SKM-1 treated with dmso at 0.1 percent for 144 hours (cell line): ENCODE measurements at regions not wholly inside any gene's neighbourhood (a gene's known extent, or its start where the extent isn't known, plus 50 kb on each side); places are given as distances from the start of the nearest gene placed in this dataset.

ENCODE experiments used
- DNase-seq: peaks from one replicate; lab custom pipeline; 2025; ENCODE audit not compliant: unreplicated experiment; lab: John Stamatoyannopoulos, UW

DNA sequence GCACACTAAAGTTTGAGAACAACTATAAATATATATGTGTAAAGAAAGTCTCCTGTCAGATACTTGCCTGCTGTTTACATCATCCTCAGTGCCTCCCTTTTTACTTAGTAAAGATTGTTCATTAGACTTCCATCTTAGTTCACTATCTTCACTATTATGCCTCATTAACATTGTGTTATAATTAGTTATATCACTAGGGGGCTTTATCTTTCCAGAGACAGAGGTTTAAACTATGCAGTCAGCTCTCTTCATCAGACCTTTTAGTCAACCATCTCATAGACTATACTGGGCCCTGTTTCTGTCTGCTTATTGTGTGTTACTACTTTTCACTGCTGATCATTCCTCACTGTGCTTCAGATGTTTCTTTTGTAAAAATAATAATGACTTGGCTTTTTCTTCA, 630.8 kb upstream of the KIF2B start:
- no peak for DNase-seq

DNA sequence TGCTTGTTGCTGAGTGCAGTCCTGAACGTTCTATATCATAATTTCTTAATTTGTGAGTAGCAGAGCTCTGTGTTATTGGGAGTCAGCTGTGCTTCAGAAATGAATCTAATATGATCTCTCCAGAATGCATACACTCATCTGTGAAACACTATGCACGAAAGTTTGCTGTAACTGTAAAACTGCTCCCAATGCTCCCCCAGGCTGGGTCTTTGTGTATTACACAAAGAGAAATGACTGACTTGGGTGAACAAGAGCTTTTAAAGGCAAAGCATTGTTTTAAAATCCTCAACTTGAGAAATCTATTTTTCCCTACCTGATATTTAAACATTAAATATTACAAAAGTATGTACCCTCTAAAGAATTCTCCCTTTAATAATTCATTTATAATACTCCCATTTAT, 636.7 kb upstream of the KIF2B start:
- DNase-seq = no peak

DNA sequence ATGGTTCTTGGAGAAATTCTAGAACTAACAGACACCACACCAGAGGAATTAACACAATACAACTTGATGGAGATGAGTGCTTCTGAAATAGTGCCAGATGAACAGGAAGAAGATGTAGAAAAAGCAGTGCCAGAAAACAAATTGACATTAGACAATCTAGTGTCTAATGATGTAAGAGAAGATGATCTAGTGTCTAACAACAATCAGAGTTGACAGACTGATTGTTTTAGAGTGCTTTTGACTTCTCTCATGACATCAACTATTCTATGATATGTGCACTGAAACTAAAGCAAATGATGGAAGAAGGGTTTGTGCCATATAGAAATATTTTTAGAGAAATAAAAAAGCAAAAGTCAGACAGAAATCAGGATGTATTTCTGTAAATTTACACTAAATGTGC, 646.1 kb upstream of the KIF2B start:
- DNase-seq = no peak

DNA sequence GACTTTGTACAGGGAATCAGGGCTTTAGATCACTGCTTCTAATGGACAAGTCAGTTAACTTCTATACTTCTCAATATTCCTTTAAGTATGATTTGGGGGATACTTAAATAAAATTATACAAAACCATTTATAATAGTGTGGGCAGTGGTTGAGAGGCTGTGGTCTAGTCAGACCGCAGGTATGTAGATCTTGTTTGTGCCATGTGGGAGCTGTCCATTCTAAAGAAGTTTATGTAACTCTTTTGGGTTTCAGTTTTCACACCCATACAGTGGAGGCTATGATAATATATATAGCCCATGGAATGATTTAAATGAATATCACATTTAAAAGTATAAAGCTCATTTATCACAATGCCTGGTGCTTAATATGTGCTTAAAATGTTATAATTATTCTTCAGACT, 654.3 kb upstream of the KIF2B start:
- no peak for DNase-seq

DNA sequence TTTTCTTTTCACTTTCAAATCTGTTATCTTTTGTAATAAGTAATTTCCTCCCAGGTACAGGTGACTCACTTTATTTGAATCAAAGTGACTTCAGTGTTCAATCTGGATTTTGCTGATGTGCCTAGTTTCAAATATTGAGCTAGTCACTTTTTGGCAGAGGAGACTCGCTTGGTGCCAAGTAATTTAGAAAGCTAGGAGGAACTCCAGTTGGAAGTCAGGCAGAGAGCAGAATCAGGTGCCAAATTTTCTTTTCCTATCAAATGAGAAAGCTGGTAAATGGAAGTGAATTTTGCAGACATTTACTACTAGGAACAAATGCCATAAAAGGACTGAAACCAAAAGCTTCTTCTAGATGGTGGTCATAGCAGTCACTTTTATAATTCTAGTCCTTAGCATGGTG, 656.0 kb upstream of the KIF2B start:
- no peak for DNase-seq

DNA sequence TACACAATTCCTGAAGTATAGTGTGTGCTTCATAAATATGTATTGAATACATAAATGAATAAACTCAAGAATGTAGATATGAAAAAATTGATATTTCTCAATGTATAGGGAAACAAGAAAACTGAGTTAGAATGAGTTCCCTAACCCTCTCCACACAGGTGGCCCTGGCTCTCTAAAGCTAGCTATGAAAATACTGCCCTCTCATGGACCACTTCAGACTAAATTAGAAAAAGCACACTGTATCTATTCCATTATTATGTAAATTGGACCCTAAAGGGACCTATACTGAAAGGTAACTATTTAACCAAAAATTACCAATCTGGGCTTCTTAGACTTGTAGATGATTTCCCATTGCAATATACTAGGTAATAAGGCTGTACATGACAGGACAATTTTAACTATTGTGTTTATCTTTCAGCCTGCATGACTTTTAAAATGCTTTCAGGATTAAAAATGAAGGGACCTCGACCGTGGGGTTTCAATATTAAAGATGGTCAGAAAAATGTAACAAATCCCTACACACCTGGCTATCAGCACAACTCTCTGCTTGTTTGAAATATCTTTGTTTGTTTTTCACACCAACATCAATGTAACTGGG, 672.5 kb upstream of the KIF2B start:
- no peak for DNase-seq

DNA sequence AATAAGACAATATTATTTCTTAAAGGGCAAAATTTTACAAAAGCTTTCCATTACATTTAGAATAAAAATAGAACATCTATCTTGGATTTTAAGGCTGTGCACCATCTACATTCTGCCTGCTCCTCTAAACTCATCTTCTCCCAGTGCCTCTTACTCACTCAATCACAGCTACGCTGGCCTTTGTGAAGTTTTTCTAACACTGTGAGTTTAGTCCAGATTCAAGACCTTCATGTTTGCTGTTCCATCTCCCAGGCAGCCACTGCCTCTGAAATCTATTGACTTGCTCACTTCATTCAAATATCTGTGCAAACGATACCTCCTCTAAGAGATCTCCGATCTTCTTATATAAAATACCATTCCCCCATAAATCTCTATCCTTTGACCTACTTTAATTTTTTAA, 673.4 kb upstream of the KIF2B start:
- DNase-seq = no peak

DNA sequence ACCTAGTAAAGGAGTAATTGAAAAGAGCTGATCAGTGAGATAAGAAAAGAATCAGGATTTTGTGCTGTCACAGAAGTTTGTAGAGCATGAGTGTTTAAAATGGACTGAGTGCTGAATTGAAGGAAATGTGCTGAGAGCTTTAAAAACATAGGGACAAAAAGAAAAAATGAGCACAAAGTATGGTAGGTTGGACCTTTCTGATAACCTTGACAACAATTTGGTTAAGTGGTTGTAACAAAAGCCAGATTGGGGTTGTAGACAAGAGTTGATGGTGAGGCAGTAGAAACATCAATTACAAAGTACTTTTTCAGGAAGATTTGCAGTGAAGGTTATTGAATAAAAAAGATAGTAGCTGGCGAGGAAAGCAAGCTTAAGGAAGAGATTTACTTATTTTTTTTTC, 674.7 kb upstream of the KIF2B start:
- DNase-seq = no peak

DNA sequence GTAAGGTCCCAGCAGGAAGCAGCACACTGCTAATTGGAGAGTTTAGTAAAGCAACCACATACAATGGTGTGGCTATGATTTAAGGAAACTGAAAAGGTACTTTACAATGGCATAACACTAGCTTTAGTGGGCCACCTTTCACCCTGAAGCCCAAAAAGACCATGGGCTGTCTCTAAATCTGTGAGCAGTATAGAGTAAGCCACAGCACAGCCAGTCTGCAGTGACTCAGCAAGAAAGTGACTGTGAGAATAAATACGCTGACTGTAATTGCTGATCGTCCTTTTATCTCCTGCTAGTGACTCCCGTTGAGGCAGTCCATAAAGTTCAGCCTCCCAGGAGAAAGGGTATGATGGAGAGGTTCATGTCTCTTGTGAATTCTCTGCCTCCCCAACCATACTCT, 679.8 kb upstream of the KIF2B start:
- no peak for DNase-seq

DNA sequence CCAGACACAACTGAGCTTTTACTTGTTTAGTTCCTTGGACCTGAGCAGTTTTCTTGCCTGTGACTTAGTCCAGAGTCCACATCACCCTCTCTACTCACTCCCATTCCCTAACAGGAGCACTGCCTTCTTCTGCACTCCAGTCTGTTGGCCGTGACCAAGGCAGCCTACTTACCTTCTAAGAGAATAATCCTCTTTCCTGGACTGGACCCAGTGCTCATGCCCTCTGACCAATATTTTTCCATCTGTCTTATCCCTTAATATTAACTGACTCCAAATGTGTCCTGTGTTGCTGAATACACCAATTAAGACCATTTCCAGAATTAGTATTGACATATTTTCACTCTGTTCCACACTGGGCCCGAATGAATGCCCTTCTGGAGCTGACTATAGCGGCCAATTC, 681.0 kb upstream of the KIF2B start:
- DNase-seq = no peak

DNA sequence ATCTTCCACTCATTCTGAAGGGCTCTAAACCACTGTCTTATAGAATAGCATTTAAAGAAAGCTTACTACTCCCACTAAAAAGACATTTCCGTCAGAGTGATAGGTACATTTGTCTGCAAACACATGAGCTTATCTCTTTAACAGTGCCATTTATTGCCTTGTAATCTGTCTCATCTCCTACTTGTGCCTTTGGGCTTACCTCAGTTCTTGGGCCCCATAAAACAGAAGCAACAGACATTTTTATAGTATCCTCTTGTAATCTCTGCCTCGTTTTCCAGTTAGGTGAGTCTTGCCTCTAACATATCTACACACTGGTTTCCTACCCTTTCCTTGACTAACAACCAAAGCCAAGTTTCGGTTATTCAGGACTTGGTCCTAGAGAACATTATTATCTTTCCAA, 681.4 kb upstream of the KIF2B start:
- no peak for DNase-seq

DNA sequence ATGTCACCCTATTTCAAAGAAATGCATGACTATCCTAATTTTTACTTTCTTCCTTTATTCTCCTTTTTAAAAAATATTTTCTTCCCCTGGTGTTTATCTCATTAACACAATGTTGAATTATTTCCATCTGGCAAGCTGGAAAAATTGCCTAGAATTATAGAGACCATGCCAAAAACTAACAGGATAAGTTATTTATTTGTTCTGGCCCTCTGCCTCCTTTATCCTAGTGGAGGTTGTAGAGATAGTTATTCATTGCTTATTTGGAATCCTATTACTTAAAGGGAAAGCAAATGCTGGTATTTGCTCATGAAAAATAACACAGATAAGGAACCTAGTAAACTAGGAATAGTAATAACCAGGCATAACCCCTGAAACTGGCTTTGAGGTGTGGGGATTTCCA, 684.9 kb upstream of the KIF2B start:
- DNase-seq = no peak

DNA sequence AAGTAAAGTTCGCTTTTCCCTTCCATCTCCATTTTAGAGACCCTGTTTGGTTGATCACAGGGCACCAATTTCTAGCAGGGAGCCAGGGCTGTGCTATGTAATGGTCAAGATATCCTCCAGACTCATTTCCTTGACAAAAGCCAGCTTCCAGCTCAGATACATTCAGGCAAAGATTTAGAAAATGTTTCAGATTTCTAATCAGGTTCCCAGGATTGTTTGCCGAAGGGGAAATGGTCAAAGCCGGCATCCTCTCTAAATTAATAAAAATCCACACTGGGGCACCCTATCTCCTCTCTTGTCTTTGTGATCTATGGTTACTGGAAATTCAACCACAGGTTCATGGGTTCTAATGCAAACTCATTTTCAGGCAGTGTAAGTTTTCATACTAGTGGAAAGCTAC, 686.8 kb upstream of the KIF2B start:
- no peak for DNase-seq

DNA sequence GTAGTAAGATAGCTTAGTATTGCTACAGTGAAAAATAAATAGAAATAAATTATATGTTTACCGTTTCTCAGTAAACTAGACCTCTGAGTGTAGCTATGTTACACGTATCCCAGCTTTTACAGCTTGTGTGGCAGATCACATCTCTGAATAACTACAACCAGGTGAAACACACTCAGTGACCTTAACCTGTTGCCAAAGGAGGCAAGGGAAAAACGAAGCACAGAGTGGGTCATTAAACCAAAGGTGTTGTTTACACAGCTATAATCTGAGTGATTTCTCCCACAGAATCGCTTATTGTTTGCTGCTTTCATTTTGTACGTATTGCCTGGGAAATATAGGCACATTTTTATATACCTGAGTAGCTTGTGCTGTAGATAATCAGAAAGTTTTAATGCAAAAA, 688.2 kb upstream of the KIF2B start:
- no peak for DNase-seq

DNA sequence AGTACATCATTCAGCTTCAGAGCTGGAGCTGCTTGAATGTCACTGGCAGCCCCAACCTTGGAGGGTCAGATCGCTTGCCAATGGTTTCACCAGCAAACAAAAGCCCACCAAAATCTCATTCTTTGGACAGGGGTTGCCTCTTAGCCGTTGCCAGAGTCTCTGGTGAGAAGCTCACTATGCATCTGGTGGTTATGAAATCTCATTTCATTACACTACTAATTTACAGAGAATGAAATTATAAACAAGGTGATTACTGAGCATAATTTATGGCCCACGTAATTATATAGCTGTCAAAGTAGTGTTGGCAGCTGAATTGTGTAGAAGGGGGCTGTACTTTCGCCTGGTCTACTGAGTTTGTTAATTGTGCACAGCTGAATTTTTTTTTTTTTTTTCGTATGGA, 688.9 kb upstream of the KIF2B start:
- no peak for DNase-seq

DNA sequence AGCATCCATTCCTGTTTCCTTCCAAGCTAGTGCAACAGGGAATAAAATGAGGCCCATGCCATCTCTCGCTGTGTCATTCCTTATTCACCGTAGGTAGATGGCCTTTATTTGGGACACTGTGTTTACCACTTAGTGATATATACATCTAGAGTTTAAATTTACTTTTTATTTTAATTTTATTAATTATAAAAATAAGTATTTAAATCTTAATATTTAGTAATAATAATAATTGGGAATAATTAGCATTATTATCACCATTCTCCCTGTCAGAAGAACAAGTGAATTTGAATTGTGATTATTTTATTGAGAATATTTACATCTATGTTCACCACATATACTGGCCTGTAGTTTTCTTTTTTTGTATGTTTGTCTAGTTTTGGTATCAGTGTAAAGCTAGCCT, 692.9 kb upstream of the KIF2B start:
- no peak for DNase-seq

DNA sequence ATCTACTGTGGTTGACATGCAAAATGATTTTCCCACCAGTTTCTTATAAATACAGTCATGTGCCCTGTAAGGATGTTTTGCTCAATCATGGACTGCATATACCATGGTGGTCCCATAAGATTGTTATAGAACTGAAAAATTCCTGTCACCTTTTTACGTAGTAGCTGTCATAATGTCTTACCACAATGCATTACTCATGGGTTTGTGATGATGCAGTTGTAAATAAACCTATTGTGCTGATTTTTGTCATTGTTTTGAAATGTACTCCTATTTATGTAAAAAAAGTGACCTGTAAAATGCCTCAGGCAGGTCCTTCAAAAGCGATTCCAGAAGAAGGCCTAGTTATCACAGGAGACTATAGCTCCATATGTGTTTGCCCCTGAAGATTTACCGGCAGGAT, 695.4 kb upstream of the KIF2B start:
- no peak for DNase-seq

DNA sequence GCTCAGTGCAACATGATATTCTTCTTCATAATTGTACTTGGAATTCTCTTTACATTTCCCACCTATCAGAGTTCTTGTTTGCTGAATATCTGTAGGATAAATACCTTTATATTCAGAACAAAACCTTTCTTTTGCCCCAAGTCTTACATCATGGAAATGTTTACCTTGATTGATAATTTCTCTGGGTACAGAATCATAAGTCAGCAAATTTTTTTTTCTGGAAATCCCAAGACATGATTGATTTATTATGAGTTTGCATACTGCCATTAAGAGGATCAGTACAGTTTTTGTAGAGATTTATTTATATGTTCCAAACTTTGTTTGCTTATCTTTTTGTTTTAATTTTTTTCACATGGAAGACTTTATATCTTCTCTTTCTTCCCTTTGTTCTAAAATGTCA, 699.8 kb upstream of the KIF2B start:
- no peak for DNase-seq

DNA sequence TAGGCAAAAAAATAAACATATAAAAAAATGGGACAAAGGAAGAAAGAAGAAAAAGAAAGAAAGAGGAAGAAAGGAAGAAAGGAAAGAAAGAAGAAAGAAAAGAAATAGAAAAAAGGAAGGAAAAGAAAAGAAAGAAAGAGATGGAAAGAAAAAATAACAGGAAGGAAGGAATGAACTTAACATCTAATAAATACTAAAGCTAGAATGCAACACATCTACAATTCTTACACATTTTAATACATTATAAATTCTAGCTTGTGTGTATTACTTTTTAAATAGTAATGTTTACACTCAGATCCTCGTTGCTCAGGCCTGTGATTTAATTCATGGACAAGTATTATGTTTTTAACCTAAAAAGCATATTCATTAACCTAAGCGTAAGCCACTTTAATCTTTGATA, 703.0 kb upstream of the KIF2B start:
- no peak for DNase-seq

DNA sequence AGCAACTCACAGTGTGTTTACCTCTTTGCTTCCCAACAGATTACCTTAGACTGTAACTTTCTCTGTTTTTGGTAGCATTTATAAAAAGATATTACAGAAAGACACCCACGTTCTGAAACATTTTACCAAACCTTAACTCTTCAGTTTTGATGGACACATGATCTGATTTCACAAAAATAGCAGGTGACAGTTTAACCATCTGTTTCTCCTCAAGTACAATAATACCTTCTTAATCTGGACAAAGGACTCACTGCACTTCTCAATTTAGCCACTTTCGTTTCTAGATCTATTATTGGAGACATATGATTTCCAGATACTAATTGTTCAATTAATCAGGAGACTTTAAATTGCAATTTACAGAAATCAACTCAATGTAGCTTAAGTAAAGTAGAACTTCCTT, 703.8 kb upstream of the KIF2B start:
- DNase-seq = no peak

DNA sequence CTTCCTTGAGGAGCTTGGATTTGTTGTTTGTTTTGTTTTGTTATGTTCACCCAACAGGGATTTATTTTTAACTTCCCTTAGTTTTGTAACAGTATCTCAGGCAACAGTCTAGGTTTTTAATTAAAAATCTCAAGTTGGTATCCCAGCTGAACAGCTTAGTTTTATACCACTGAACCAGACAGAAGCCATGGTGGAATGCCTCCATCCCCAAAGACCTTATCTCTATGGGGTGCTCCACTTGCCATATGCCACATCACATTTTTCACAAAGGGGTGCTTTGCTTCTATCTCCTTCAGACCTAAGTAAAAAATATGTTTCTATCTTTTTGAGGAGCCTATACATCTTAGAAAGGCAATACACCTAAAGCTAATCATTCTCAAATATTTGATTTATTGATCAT, 715.8 kb upstream of the KIF2B start:
- no peak for DNase-seq

DNA sequence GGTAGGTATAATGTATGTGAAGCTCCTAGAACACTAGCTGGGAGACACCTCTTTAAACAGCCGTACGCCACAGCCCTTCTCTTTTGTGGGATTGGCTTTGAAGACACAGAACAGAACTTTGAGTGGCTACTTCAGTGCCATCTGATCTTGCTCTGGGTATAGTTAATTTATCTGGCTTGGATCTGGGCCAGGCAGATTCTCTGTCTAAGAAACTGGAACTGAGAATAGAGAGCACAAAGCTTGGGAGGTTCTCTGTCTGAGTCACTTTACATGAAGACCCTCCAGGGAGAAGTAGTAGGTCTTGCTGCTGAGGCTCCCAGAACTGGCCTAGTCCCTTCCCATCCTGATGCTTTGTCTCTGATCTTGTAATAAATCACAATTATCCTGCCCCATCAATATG, 721.0 kb upstream of the KIF2B start:
- DNase-seq = no peak

DNA sequence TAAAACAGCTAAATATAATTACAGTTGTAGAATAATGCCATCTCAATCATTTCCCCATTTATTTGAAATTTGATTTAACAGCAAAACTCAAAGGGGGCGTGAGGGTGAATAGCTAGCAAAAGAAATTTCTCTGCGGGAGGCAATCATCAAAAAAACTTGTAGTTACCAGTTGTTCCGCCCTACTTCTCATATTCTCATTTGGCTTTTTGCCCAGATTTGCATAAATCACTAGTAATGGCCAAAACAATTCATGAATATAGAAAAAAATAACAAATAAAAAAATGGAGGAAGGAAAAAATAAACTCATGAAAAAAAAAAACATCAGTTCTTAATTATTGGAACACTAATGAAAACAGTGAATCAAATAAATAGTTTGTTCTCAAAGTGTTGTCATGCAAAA, 722.6 kb upstream of the KIF2B start:
- no peak for DNase-seq

DNA sequence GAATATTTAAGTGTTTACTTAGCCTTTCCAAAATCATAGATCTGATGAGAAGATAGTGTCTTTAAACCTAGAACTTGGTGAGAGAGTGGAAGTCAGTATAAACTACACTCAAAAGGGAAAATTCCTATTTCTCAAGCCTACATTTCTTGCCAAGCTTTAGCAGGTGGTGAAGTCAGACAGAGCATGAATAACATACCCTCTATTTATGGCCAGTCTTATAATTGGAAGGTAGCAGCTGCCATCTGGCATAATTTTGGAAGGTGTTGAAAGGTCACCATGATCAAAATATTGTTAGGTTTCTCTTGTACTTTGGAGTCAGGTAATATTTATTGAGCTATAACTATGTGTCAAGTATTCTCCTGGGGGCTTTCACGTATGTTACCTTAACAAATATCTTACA, 729.3 kb upstream of the KIF2B start:
- DNase-seq = no peak
